LNCaP clone FGC (cell line): ENCODE measurements at regions not wholly inside any gene's neighbourhood (a gene's known extent, or its start where the extent isn't known, plus 50 kb on each side); places are given as distances from the start of the nearest gene placed in this dataset.

Experiments used
- DNase-seq: peaks from one replicate; pipeline ENCODE4 v3.0.0-alpha.2; 2011; ENCODE audit warnings: low read depth
- H3K4me3 ChIP-seq: 2 replicates; pipeline ENCODE4 v1.5.1; 2011; ENCODE audit warnings: mild to moderate bottlenecking, low read depth, low read length, control low read depth
- TF ChIP-seq, protein P1 (sequence below): IDR thresholded peaks from 2 replicates; pipeline ENCODE4 v1.5.1; 2012; ENCODE audit warnings: mild to moderate bottlenecking; ENCODE audit not compliant: control insufficient read depth, insufficient read depth; ENCODE audit errors: extremely low read depth

- TF ChIP-seq, protein P1, sequence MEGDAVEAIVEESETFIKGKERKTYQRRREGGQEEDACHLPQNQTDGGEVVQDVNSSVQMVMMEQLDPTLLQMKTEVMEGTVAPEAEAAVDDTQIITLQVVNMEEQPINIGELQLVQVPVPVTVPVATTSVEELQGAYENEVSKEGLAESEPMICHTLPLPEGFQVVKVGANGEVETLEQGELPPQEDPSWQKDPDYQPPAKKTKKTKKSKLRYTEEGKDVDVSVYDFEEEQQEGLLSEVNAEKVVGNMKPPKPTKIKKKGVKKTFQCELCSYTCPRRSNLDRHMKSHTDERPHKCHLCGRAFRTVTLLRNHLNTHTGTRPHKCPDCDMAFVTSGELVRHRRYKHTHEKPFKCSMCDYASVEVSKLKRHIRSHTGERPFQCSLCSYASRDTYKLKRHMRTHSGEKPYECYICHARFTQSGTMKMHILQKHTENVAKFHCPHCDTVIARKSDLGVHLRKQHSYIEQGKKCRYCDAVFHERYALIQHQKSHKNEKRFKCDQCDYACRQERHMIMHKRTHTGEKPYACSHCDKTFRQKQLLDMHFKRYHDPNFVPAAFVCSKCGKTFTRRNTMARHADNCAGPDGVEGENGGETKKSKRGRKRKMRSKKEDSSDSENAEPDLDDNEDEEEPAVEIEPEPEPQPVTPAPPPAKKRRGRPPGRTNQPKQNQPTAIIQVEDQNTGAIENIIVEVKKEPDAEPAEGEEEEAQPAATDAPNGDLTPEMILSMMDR, result no peak
- H3K4me3 ChIP-seq, result no peak overlapping the region
- DNase-seq, result no peak
Observed at GRCh38 chr13:73934215-73934641, 200.0 kb downstream of the KLF12 start.

DNA sequence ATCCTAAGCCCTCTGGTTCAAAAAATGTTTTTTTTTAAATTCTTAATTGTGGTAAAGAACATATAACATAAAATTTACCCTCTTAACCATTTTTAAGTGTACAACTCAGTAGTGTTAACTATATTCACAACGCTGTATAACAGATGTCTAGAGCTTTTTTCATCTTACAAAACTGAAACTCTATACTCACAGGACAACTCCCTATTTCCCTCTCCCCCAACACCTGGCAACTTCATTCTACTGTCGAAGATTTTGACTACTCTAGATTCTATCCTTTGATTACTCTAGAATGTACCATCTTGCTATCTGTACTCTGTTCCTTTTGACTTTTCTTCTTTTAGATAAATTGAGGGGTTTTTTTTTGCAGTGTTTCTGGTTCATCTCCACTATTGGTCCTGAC is 200.4 kb downstream of the KLF12 start:
- no peak for DNase-seq
- TF ChIP-seq, protein P1, result no peak

GRCh38 chr13:73932091-73932490 is 202.1 kb downstream of the KLF12 start:
- TF ChIP-seq, protein P1, result no peak
- no peak for DNase-seq
- H3K4me3 ChIP-seq, result no peak overlapping the region

More for the DNA sequence above, 200.4 kb downstream of the KLF12 start:
- no peak overlapping the region for H3K4me3 ChIP-seq

DNA sequence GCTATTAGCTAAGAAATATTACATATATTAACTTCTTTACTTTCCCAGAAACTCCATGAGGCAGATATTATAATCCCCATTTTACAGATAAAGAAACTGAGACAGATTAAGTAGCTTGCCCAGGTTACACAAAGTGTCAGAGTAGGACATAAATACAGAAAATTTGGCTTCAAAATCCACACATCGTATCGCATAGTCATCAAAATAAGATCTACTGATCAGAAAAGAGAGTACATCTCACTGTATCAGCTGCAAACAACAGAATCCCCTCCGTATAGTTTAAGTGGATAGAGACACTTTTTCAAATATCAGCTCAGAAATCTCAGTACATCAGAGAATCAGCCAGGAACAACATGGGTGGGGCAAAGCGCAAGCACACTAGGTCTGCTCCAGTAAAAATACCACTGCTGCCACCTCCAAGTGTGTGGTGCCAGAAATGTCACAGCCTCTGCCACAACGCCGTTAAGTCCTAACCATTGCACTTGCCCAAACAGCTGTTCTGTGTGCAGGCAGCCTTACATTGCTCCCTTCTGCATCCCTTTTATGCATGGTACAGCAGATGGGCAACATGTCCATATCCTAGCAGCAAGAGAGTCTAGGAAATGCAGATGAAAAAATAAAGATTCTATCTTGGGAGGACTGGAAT is 204.8 kb downstream of the KLF12 start:
- H3K4me3 ChIP-seq, result no peak overlapping the region
- no peak for DNase-seq
- TF ChIP-seq, protein P1, result no peak

- no peak for DNase-seq
- H3K4me3 ChIP-seq, result no peak overlapping the region
- TF ChIP-seq, protein P1, result no peak
Observed at GRCh38 chr13:73924607-73925006, 209.6 kb downstream of the KLF12 start.

DNA sequence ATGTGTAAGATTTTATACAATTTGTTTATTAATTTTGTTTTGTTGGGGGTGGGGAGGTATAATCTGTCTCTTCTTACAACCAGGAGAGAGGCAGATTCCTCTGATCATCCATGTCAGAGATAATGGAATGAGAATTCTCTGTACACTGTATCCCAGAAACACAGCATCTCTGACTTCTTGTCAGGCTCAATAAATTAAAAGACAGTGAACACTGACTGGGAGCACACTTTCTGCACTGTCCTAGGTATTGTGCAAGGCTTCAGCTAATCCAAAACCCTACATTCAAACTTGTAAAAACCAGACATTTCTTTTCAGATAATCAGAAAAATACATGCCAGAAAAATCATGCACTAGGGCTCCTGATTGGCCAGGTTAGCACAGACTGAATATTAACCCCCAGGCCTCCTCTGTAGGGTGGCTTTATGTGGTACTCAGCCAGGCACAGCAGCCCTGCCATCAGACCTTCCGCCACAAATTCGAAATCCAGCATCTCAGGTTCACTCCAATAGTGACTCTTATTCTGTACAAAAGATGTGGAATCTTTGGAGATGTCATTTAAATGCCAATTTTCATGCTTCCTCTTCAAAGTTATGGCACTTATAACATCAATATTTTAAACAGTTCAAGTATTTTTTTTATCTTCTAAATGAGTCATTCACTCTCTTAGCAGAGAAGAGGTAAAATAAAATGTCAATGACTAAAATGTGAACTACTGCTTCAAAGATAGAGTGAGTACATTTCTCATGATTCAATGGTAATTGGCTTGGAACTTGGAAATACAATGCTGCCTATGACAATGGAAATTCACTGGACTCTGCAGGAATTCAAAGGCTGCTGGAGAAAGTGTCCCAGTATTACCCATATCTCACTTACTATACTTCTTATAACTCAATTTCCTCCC is 211.5 kb downstream of the KLF12 start:
- TF ChIP-seq, protein P1, result no peak
- no peak for DNase-seq
- H3K4me3 ChIP-seq, result no peak overlapping the region

DNA sequence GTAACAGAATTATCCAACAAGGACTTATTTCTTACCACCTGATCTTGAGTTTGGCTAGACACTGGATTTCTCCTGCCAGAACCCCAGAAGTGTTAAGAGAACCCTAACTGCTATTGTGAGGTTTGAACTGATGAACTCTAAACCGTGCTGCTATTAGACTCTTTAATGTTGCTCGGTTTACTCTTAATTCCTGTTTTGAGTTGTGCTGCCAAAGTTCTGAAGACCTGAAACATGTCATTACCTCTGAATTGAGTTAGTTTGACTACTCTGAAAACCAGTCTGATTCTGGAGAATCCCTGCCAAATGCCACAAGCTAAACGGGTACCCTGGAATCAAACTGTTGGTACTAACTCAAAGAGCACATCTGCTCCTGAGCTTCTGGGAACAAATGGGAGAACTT is 215.5 kb downstream of the KLF12 start:
- no peak overlapping the region for H3K4me3 ChIP-seq
- no peak for DNase-seq
- TF ChIP-seq, protein P1, result no peak
